H1 (cell line): ENCODE measurements at regions not wholly inside any gene's neighbourhood (a gene's known extent, or its start where the extent isn't known, plus 50 kb on each side); places are given as distances from the start of the nearest gene placed in this dataset.

ENCODE experiments used
- ATF3 ChIP-seq: IDR thresholded peaks from 2 replicates; pipeline ENCODE4 v1.6.1; 2011; ENCODE audit warnings: low read depth, mild to moderate bottlenecking, low read length; ENCODE audit not compliant: insufficient read depth
- BCL11A ChIP-seq, 2 experiments: IDR thresholded peaks; one replicate each; pipeline ENCODE4 v1.6.1; 2011; ENCODE audit warnings: low read depth in 2 of 2, low read length in 2 of 2, mild to moderate bottlenecking in 2 of 2
- CEBPB ChIP-seq: IDR thresholded peaks from 2 replicates; pipeline ENCODE4 v1.6.1; 2012; ENCODE audit warnings: low read depth, low read length
- CREB1 ChIP-seq: IDR thresholded peaks from 2 replicates; pipeline ENCODE4 v1.6.1; 2012; ENCODE audit warnings: inconsistent platforms
- JUND ChIP-seq: IDR thresholded peaks from 2 replicates; pipeline ENCODE4 v1.6.1; 2011; ENCODE audit warnings: mild to moderate bottlenecking, improper control_type of control experiment, low read length
- KDM1A ChIP-seq: fragments of 200-600, 300-600 bp; sonication (generic); IDR thresholded peaks from 2 replicates; pipeline ENCODE4 v1.7.1; 2016; ENCODE audit warnings: mild to moderate bottlenecking, low read length, borderline replicate concordance
- NANOG ChIP-seq: IDR thresholded peaks from 2 replicates; pipeline ENCODE4 v1.6.1; 2011; ENCODE audit warnings: low read length, low read depth, mild to moderate bottlenecking, inconsistent platforms; ENCODE audit not compliant: insufficient read depth, poor library complexity, severe bottlenecking
- PHF8 ChIP-seq: fragments of 200-600 bp; sonication (generic); conservative IDR thresholded peaks from 2 replicates; pipeline ENCODE4 v1.7.1; 2012; ENCODE audit warnings: low read depth, mild to moderate bottlenecking, inconsistent platforms, low read length, moderate library complexity
- RFX5 ChIP-seq: IDR thresholded peaks from 2 replicates; pipeline ENCODE4 v1.6.1; 2011; ENCODE audit warnings: low read depth, low read length, improper control_type of control experiment, borderline replicate concordance
- RNF2 ChIP-seq: fragments of 200-900, 300-1000 bp; sonication (generic); IDR thresholded peaks from 2 replicates; pipeline ENCODE4 v1.7.1; 2016; ENCODE audit warnings: borderline replicate concordance, low read depth, mild to moderate bottlenecking, antibody characterized with exemption, low read length; ENCODE audit not compliant: poor library complexity, severe bottlenecking; ENCODE audit errors: missing control alignments
- TF ChIP-seq, protein P1 (sequence below): fragments of 300-600 bp; sonication (generic); IDR thresholded peaks from 2 replicates; pipeline ENCODE4 v1.7.1; 2012; ENCODE audit warnings: low read length, moderate library complexity, mild to moderate bottlenecking, inconsistent platforms; ENCODE audit not compliant: insufficient replicate concordance

DNA sequence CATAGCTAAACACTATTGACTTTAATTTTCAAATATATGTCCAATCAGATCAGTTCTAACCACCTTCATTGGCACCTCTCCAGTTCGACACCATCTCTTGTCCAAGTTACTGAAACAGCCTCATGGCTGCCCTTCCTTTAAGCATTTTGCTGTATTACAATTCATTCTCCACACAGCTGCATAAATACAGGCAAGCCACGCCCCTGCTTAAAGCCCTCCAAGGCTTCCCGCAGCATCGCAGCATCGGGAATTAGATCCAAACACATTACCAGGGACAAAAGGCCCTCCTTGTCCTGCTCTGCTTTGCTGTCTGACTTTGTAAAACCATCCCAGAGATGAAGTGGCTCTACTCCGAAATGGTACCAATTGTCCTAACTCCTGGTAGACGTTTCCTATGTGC, 75.1 kb upstream of the RAI14 start (continued):
- TF ChIP-seq, protein P1, sequence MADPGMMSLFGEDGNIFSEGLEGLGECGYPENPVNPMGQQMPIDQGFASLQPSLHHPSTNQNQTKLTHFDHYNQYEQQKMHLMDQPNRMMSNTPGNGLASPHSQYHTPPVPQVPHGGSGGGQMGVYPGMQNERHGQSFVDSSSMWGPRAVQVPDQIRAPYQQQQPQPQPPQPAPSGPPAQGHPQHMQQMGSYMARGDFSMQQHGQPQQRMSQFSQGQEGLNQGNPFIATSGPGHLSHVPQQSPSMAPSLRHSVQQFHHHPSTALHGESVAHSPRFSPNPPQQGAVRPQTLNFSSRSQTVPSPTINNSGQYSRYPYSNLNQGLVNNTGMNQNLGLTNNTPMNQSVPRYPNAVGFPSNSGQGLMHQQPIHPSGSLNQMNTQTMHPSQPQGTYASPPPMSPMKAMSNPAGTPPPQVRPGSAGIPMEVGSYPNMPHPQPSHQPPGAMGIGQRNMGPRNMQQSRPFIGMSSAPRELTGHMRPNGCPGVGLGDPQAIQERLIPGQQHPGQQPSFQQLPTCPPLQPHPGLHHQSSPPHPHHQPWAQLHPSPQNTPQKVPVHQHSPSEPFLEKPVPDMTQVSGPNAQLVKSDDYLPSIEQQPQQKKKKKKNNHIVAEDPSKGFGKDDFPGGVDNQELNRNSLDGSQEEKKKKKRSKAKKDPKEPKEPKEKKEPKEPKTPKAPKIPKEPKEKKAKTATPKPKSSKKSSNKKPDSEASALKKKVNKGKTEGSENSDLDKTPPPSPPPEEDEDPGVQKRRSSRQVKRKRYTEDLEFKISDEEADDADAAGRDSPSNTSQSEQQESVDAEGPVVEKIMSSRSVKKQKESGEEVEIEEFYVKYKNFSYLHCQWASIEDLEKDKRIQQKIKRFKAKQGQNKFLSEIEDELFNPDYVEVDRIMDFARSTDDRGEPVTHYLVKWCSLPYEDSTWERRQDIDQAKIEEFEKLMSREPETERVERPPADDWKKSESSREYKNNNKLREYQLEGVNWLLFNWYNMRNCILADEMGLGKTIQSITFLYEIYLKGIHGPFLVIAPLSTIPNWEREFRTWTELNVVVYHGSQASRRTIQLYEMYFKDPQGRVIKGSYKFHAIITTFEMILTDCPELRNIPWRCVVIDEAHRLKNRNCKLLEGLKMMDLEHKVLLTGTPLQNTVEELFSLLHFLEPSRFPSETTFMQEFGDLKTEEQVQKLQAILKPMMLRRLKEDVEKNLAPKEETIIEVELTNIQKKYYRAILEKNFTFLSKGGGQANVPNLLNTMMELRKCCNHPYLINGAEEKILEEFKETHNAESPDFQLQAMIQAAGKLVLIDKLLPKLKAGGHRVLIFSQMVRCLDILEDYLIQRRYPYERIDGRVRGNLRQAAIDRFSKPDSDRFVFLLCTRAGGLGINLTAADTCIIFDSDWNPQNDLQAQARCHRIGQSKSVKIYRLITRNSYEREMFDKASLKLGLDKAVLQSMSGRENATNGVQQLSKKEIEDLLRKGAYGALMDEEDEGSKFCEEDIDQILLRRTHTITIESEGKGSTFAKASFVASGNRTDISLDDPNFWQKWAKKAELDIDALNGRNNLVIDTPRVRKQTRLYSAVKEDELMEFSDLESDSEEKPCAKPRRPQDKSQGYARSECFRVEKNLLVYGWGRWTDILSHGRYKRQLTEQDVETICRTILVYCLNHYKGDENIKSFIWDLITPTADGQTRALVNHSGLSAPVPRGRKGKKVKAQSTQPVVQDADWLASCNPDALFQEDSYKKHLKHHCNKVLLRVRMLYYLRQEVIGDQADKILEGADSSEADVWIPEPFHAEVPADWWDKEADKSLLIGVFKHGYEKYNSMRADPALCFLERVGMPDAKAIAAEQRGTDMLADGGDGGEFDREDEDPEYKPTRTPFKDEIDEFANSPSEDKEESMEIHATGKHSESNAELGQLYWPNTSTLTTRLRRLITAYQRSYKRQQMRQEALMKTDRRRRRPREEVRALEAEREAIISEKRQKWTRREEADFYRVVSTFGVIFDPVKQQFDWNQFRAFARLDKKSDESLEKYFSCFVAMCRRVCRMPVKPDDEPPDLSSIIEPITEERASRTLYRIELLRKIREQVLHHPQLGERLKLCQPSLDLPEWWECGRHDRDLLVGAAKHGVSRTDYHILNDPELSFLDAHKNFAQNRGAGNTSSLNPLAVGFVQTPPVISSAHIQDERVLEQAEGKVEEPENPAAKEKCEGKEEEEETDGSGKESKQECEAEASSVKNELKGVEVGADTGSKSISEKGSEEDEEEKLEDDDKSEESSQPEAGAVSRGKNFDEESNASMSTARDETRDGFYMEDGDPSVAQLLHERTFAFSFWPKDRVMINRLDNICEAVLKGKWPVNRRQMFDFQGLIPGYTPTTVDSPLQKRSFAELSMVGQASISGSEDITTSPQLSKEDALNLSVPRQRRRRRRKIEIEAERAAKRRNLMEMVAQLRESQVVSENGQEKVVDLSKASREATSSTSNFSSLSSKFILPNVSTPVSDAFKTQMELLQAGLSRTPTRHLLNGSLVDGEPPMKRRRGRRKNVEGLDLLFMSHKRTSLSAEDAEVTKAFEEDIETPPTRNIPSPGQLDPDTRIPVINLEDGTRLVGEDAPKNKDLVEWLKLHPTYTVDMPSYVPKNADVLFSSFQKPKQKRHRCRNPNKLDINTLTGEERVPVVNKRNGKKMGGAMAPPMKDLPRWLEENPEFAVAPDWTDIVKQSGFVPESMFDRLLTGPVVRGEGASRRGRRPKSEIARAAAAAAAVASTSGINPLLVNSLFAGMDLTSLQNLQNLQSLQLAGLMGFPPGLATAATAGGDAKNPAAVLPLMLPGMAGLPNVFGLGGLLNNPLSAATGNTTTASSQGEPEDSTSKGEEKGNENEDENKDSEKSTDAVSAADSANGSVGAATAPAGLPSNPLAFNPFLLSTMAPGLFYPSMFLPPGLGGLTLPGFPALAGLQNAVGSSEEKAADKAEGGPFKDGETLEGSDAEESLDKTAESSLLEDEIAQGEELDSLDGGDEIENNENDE: no peak
- TF ChIP-seq JUND: no peak
- no peak for TF ChIP-seq ATF3
- TF ChIP-seq KDM1A: no peak
- no peak for TF ChIP-seq RNF2
- no peak for TF ChIP-seq BCL11A (IDR thresholded peaks at IDR 0.05; ENCODE audit: low read depth in 2 of 2, low read length in 2 of 2)
- TF ChIP-seq RFX5: no peak
- TF ChIP-seq PHF8: no peak
- TF ChIP-seq CEBPB: no peak
- no peak for TF ChIP-seq NANOG
- TF ChIP-seq CREB1: no peak
